Amygdala (tissue), 56 donors: ENCODE measurements at regions not wholly inside any gene's neighbourhood (a gene's known extent, or its start where the extent isn't known, plus 50 kb on each side); places are given as distances from the start of the nearest gene placed in this dataset.
"Not testable (repeated sequence)": the region's sequence is repeated elsewhere in the genome, so short reads cannot be mapped to it uniquely, and the experiment has no call there.

ENCODE experiments used
- DNase-seq, 56 donors: peaks; one replicate each; lab custom pipeline; 2025; lab: John Stamatoyannopoulos, UW

DNA sequence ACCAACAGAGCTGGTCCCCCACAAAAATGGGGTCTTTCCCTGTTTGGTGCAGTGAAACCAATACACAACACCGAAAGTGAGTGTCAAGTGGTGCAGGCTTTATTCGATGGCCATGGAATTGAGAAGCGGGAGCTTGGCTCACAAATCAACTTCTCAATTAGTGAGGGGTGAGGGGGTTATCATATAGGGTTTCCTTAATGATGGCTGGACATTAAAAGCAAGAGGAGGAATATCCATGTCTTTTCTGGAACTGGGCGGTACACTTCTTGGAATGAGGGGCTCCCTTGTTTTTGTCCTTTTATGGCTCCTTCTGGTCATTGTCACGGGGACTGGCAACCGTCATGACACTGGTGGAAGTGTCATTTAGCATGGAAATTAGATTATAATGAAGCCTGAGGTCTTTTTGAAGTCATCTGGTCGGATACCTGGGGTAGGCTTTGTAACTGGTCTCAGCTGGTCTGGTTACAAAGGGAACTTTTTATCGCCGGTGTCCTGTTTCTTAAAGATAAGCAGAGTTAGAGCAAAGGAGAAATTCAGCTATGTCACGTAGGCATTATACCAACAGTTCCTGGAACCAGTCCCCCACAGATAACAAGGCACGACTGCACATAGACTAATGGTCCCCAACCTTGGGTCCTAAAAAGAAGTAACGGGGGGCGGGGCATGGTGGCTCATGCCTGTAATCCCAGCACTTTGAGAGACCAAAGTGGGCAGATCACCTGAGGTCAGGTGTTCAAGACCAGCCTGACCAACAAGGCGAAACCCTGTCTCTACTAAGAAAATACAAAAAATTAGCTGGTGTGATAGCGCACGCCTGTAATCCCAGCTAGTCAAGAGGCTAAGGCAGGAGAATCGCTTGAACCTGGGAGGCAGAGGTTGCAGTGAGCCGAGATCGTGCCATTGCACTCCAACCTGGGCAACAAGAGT lies 93.5 kb upstream of the NDUFV2 start:
- DNase-seq = no peak

DNA sequence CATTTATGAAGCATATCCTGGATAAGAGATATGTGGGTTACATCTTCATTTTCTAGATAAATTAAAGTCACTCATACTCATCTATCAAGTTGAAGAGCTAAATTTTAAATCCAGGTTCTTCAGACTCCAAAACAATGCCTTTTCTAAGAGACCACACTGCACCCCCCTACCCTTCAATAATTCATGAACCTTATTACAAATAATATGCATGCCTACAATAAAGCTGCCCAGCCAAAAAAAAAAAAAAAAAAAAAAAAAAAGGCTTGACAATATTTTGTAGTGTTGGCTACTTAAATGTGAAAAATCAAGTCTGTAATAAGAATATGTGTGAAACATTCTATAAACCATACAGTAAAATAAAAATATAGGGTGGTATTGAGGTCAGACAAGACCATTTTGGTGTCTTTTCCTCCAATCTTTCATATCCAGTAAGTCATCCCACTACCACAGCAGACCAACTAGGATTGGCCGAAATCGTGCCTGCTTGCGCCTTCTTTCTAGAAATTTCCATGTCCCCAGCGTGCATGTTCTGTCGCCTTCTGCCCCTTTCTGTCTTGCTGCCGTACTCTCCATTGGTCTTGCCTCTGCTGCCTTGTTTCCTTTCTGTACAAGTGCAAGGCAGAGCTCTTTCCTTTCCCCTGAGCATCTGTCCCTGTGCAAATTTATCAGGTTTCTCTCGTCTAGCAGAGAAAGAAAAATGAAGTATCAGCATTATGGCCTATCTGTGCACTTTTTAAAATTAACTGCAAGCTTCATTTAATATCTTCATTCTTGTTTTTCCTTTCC lies 92.6 kb upstream of the NDUFV2 start:
- DNase-seq = no peak

DNA sequence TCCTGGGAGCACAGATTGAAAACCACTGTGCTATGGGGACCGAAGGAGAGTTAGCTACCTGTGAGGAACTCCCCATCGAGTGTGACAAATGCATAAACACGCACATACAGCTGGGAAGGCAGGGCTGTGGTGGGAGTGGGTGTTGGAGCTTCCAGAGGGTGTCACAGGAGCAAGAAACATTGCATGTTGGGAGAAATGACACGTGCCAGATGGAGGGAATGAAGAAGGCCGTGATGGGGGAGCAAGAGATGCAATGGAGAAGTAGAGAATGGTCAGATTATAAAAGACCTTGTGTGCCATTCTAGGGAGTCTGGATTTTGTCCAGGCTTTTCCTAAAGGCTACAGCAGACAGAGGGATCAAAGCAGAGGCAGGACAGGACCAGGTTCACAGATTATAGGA lies 91.1 kb upstream of the NDUFV2 start:
- no peak for DNase-seq

DNA sequence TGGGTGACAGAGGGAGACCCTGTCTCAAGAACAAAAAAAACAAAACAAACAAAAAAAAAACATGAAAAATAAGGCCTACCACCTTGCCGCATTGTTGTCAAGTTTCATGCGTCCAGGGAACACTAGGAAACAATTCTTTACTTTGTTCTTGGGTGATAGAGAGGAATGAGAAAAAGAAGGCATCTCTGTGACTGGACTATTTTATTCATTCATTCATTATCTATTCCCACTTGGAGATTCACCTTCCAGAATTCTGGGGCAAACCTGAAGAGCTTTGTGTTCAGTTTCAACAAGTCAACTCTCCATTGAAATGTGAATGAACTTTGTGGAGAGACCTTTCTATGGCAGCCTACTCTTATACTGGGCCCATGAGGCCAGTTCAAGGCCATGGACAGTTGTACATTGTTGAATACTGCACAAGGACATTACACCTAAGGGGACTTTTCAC lies 88.5 kb upstream of the NDUFV2 start:
- no peak for DNase-seq

DNA sequence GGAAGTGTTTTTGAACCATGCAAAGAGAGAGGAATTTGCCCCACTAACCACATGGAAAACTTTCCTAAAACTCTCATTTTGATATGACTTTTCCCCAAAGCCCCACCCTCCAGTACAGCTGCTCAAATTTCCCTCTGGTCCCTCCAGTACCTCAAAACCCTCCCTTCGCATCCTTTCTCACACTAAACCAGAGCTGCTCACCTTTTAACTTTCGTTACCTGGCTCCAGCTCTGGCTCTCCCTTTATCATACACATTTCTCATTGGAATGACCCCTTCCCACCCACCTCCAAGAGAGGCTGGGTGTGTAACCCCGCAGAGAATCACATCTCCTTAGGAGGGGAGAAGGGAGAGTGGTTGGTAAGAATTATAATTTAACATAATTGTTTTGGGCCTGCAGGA lies 86.8 kb upstream of the NDUFV2 start:
- DNase-seq = no peak

DNA sequence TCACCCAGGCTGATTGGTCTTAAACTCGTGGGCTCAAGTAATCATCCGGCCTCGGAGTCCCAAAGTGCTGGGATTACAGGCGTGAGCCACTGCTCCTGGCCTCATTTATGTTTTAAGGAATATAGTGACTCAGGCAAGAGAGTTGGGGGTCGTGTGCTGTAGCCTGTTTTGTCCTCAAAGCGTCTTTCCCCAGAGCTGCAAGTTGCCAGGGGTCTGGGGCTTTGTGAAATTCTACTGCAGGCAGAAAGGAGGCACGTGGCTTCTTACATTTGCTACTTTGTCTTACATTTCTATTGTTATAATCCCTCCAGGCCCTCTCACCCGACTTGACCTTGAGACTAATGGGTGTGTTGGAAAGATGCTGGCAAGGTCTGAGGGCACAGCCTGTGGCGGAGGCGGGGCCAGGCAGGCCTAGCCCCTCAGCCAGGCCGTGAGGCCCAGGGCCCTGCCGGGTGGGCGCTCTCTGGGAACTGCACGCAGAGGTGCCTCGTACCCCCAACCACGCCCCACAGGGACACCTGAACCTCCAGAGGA lies 85.8 kb upstream of the NDUFV2 start:
- no peak for DNase-seq

DNA sequence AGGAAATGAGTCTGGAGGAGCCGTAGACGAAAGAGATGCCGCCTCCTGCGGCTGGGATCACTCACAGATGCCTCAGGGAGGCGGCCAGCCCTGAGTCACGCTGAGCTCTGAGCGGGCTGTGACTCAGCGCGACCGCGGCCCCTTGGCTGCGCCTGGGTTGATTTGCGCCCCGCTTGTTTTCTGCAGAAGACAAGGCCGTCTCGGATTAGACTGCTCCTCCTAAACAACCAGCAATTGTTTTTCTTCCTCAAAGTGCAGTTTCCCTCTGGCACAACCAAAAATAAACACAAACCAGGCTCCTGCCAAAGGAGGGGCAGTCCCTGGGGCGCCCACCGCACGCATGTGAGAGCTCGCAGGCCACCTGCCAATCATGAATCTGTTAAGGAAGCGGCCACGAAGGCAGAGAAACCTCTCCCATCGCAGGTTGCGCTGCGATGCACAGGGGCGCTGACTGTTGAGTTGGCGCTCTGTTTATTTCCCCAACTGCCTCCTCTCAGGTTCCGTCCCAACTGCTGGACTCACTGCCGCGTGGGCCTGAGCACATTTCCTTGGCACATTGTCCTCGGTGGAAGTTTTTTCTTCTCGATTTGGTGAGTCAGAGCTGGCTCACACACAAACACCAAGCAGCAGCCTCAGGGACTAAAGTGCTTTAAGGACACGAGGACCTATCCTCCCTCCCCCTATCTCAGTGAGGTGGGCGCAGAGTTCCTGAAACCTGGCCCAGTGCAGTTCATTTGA lies 85.2 kb upstream of the NDUFV2 start:
- DNase-seq = peak in 30 of 56 donors; percentile 2 to 63 (median 19)

DNA sequence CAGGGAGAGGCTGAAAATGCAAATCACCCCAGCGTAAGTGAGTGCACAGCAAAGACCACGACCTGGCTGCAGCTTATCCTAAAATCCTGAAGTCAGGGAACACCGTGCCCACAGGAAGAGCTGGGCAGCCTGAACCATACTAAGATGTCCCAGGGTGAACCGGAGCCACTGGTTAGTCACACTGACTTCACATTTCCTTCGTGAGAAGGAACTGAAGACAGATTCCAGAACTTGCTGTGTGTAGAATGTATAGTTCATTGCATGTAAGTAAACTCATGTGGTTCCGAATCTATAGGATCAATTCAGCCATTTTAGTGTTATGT lies 84.6 kb upstream of the NDUFV2 start:
- DNase-seq = no peak

DNA sequence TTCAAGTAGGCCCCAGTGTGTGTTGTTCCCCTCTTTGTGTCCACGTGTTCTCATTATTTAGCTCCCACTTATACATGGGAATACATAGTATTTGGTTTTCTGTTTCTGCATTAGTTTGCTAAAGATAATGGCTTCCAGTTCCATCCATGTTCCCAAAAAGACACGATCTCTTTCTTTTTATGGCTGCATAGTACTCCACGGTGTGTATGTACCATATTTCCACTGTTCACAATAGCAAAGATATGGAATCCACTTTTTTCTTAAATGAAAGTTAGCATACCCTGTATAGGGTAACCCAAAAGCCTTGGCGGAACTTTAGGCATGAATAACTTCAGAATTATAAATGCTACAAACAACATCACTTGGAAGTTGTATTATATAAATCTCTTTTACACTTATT lies 83.4 kb upstream of the NDUFV2 start:
- DNase-seq = no peak

DNA sequence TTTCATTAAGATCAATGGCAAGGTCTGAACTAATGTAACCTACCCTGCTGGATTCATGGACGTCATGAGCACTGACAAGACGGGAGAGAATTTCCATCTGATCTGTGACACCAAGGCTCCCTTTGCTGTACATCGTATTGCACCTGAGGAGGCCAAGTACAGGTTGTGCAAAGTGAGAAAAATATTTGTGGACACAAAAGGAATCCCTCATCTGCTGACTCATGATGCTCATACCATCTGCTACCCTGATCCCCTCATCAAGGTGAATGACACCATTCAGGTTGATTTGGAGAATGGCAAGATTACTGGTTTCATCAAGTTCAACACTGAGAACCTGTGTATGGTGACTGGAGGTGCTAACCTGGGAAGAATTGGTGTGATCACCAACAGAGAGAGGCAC lies 82.3 kb upstream of the NDUFV2 start:
- DNase-seq = no peak

DNA sequence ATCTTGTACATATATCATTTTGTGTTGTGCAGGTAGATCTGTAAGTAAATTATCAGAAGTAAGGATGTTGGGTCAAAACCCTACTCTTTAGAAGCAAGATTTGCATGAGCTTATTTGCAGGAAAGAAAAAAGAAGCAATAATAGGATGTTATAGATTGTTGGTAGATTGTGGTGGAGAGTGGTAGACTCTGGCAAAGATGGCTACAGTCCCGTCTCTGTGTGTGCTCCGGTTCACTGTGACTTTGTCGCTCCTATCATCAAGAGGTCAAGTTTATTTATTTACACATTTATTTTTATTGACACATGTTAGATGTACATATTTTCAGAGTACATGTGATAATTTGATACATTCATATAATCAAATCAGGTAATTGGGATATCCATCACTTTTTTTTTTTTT lies 81.0 kb upstream of the NDUFV2 start:
- no peak for DNase-seq

DNA sequence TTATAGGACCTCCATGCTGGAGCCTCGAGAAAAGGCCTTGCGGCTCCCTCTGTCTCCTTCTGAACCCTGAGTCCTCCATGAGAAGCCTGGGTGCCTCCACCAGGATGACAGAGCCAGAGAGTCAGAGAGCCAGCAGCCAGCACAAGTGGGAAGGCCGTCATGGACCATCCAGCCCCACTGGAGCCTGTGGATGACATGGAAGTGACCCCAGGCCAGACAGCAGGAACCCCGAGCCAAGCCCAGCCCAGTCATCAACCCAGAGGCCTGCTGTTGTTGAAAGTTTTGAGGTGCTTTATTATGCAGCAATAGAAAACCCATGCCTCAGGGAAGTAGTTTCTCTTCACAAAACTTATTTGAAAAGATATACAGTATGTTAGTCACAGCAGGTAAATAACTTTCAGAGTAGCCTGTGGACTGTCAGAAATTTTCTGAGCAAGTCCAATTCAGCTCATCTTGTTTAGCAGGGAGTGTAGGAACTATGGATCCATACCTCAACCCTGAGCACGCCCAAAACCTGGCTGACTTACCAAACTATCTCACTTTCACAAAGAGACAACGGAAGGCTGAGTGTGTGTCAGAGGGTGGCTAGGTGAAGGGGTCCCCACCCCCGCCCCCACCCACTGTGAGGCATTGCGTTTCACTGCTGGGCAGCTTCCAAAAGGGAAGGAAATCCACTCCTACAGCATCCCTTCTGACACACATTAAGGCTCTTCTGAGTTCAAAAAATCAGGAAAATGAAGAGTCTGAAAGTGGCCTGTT lies 79.9 kb upstream of the NDUFV2 start:
- no peak for DNase-seq

DNA sequence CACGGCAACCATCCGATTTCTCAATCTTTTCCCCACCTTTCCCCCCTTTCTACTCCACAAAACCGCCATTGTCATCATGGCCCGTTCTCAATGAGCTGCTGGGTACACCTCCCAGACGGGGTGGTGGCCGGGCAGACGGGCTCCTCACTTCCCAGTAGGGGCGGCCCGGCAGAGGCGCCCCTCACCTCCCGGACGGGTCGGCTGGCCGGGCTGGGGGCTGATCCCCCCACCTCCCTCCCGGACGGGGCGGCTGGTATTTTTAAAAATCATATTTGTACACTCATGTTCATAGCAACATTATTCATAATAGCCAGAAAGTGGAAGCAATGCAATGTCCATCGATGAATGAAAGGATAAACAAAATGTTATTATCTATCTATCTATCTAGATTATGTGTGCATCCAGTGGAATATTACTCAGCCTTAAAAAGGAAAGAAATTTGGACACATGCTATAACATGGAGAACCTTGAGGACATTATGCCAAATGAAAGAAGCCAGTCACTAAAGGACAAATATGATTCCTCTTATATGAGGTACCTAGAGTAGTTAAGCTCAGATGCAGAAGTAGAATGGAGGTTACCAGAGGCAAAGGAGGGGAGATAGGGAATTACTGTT lies 78.4 kb upstream of the NDUFV2 start:
- DNase-seq = not testable (repeated sequence)

DNA sequence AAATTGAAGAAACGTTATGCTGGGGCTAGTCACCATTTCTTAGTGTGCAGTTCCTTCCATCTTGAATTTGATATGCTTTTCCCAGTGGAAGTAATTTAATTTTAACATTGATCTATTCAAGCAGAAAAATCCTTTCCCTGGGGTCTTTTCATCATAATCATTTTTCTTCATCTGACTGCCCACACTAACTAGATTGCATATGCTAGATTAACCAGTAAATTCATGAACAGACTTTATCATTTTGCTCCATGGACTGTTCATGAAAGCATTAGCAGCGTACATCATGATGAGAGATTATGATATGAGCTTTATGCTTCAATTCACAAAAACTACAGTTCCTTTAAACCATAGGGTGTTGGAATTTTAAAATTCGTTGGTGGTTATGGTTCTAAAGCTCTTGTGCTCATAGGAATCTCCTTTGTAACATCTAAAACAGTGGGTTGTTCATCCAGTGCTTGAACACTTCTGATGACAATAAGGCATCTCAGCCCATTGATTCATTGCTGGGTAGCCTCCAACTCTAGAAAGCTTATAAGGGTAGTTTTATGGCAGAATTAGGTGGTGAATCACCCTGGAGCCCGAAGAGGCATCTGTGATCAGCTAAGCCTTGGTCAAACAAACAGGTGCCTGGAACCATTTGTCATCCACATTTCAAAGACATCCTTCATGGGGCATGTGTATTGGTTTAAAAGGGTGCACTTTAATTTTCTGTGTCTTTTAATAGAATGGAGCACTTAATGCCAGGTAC lies 77.2 kb upstream of the NDUFV2 start:
- no peak for DNase-seq

DNA sequence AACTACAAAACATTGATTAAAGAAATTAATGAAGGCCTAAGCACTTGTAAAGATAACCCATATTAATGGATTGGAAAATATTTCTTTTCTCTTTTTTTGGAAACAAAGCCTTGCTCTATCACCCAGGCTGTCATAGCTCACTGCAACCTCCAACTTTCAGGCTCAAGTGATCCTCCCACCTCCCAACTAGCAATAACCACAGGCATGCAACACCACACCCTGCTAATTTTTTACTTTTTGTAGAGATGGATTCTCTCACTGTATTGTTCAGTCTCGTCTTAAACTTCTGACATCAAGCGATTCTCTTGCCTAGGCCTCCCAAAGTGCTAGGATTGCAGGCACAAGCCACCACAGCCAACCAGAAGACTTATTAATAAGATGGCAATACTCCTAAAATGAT lies 73.4 kb upstream of the NDUFV2 start:
- no peak for DNase-seq

DNA sequence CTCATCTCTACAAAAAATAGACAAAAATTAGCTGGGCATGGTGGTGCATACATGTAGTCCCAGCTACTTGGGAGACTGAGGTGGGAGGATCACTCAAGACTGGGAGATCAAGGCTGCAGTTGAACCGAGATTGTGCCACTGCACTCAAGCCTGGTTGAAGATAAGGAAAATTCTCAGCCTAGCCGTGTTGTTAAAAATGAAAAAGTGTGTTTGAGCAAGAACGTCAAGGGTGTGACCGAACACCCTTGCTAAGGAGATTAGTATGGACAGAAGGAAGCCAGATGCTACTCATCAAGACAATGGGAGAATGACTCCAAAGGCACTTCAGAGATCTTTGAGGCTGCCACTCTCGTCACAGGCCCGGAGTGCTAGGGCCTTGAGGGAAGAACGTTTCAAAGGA lies 70.0 kb upstream of the NDUFV2 start:
- DNase-seq = no peak

DNA sequence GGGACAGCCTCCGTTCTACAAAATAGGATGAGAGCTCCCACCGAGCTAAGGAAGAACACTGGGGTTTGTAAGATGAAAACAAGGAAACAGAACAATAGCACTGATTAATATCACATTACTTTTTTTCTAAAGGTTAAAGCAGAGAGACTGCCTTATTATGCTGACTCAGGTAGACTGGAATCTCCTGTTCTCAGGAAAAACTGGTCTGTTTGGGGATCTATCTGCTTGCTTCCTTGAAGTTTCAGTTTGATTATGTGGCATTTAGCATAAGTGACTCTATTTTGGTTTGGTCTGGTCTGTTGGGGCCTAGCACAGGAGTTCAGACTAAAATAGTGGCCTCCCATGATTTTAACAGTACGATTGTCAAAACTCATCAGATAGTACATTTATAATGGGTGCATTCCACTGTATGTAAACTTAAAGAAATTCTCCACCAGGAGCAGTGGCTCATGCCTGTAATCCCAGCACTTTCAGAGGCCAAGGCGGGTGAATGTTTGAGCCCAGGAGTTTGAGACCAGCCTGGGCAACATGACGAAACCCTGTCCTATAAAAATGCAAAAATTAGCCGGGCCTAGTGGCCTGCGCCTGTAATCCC lies 64.1 kb upstream of the NDUFV2 start:
- DNase-seq = no peak

DNA sequence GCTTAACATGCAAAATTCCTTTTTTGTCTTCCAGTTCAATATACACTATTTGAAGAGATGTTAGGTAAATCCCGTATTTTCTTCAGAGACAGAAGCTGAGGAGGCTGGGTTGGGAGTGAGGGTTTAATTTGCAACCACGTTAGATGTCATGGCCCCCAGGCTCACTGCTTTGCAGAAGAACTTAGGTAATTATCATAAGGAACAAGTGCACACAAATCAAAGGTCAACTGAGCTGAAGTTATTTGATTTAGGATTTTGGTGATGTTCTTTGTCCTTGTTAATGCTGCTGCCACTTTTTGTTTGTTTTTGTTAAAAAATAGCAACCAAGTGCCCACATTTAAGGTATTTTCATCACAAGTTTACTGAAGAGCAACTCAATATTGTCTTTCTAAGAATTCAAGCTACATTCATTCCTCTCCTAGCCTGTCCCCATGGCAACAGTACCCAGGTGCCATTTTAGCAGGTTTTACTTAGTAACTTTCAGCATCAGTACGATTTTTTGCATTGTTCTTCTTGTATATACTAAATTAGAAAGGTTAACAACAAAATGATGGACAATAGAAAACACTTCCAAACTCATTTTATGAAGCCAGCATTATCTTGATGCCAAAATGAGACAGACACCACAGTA lies 62.9 kb upstream of the NDUFV2 start:
- no peak for DNase-seq
